ENCODE measurements at regions not wholly inside any gene's neighbourhood (a gene's known extent, or its start where the extent isn't known, plus 50 kb on each side); places are given as distances from the start of the nearest gene placed in this dataset.
A peak's percentile ranks its signal among the peaks of the same experiment; 100 is the strongest.

DNA sequence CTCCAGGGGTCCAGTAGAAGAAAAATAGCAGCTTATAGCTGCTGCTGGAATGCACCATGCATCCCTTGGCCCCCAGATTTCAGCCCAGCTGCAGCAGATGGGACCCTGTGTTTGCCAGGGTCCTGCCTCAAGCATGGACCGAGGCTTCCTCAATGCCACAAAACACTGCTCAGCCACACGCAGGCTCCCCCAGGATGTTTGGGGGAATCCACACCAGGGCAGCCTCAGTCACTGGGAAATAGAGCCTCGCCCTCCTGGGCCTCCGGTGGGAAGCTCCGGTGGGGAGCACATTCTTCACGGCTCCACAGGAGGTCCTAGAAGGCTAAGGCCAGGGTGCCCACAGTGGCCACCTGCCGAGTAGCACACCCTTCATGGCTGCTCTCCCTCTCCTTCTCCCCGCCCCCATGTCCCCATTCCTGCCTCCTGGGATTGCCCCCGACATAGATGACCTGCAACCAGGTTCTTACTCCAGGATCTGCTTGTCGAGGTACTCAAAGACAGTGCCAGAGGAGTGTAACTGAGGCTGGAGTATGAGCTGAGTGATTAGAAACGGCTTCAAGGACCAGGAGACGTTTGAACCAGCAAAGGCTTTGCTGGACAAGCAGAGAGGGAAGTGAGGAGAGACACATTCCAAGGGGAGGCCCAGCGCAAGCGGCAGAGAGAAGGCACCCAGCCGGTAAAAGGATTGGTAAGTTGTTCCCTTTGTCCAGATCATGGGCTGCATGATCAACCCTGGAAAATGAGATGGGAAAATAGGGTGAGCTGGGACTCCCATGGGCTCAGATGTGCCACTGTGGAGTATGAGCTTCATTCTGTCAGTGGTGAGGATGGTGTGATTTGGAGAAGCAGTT, 110.7 kb upstream of the UQCRFS1 start:
- Histone ChIP-seq H3K4me1 (ENCODE audit: control insufficient read depth, insufficient read depth, low read length, poor library complexity, severe bottlenecking) (peaks cover 7% of the 10 kb centered on the region), H3K36me3 (ENCODE audit: control insufficient read depth, insufficient read depth, low read length) (no peaks in the 10 kb centered on the region), H3K4me3 (ENCODE audit: extremely low read depth, insufficient read depth, low read length, poor library complexity, severe bottlenecking) (no peak overlapping the region), H3K9me3 (ENCODE audit: control insufficient read depth, low read length) (no peaks in the 10 kb centered on the region), H3K27ac (ENCODE audit: low read depth, low read length, severe bottlenecking) (no peak overlapping the region)
- WGBS, 2 experiments (ENCODE audit: insufficient coverage in 2 of 2): 89 to 94% methylated on average over 11 to 14 of the region's 15 CpGs

DNA sequence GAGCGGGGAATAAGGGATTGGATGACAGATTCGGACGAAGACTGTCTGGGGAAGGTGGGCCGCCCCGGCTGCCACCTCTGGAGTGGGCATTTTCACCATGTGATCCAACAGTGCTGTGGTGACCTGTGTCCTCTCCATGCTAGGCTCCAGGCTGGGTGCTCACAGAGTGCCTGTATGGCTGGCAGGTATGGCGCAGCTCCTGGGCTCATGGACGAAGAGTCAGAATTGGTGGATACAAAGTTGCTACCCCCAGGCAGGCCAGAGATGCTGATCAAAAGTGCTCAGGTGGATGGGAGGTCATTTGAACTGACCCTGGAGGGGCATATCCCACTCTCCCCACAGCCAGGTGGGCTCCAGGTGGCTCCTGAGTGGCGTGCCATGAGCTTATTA, 111.3 kb upstream of the UQCRFS1 start:
- no peak overlapping the region for H3K27ac ChIP-seq (ENCODE audit: low read depth, low read length, severe bottlenecking)
- WGBS, 2 experiments (ENCODE audit: insufficient coverage in 2 of 2): 90 to 91% methylated on average over 7 of the region's 8 CpGs
- H3K4me1 ChIP-seq (ENCODE audit: control insufficient read depth, insufficient read depth, low read length, poor library complexity, severe bottlenecking): peaks cover 7% of the 10 kb centered on the region
- no peaks in the 10 kb centered on the region for H3K9me3 ChIP-seq (ENCODE audit: control insufficient read depth, low read length)
- no peak overlapping the region for H3K4me3 ChIP-seq (ENCODE audit: extremely low read depth, insufficient read depth, low read length, poor library complexity, severe bottlenecking)
- H3K36me3 ChIP-seq (ENCODE audit: control insufficient read depth, insufficient read depth, low read length): no peaks in the 10 kb centered on the region

DNA sequence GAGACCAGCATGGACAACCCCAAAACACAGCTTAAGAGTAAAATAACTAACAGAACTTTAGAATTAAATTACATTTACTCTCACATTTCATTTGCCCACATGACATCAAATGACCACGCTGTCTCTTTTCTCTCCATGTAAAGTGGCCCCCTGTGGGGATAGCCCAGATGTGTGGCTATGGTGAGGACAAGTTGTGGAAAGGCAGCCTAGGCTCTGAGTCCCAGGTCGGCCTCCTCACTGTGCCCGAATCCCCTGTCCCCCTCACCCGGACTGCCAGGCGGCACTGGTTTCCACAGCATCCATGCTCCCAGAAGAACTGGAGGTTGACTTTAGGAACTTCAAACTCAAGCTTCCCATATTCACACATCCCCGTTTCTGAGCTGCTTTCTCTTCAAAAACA, 111.8 kb upstream of the UQCRFS1 start:
- H3K9me3 ChIP-seq (ENCODE audit: control insufficient read depth, low read length): no peaks in the 10 kb centered on the region
- H3K4me1 ChIP-seq (ENCODE audit: control insufficient read depth, insufficient read depth, low read length, poor library complexity, severe bottlenecking): peaks cover 7% of the 10 kb centered on the region
- H3K27ac ChIP-seq (ENCODE audit: low read depth, low read length, severe bottlenecking): no peak overlapping the region
- H3K36me3 ChIP-seq (ENCODE audit: control insufficient read depth, insufficient read depth, low read length): no peaks in the 10 kb centered on the region
- no peak overlapping the region for H3K4me3 ChIP-seq (ENCODE audit: extremely low read depth, insufficient read depth, low read length, poor library complexity, severe bottlenecking)
- whole genome bisulfite sequencing, 2 experiments (ENCODE audit: insufficient coverage in 2 of 2): 67 to 100% methylated on average over 1 to 3 of the region's 6 CpGs

DNA sequence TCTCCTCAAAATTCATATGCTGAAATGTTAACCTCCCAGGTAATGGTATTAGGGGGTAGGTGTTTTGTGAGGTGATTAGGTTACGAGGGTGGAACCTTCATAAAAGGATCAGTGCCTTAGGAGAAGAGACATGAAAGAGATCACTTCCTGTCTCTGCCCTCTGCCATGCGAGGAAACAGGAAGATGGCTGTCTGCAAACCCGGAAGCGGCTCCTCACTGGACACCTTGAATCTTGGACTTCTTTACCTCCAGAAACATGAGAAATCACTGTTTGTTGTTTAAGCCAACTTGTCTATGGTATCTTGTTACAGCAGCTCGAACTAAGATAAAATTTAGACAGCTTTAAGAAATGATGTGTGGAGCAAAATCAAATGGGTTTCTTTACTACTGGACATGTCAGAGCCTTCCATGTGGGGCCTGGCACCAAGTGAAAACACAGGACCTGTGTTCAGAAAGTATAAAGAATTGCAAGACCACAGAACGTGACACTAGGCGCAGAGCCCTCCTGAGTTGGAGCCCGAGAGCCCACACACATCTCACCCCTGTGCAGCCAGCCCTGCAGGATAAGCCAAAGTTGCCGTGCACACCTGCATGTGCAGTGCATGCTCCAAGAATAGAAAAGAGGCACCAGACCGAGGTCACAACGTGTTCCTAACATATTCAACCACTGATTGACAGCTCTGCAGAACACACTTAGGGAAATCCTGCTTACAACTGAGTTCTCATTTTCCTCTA, 112.5 kb upstream of the UQCRFS1 start:
- Histone ChIP-seq H3K36me3 (ENCODE audit: control insufficient read depth, insufficient read depth, low read length) (no peaks in the 10 kb centered on the region), H3K9me3 (ENCODE audit: control insufficient read depth, low read length) (no peaks in the 10 kb centered on the region), H3K27ac (ENCODE audit: low read depth, low read length, severe bottlenecking) (no peak overlapping the region), H3K4me1 (ENCODE audit: control insufficient read depth, insufficient read depth, low read length, poor library complexity, severe bottlenecking) (peaks cover 7% of the 10 kb centered on the region), H3K4me3 (ENCODE audit: extremely low read depth, insufficient read depth, low read length, poor library complexity, severe bottlenecking) (no peak overlapping the region)
- 79% methylated on average over 8 to 9 of the region's 11 CpGs for WGBS, 2 experiments (ENCODE audit: insufficient coverage in 2 of 2)

DNA sequence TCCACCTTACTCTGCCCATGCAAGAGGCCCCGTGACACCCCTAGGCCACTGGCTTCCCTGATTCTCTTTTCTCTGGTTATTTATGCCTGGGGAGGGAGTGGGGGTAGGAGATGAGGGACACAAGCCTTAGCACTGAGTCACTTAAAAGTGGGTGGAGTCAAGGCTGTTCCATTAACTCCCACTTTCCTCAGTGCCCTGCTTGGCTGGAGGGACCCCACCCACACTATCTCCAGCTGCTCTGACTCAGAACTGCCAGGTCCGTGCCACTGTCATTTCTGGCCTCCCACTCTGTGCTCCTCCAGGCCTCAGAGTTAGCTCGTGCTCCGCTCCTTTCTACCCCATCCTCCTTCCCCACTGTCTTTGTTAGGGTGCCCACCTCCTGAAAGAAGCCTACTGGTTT, 113.4 kb upstream of the UQCRFS1 start:
- H3K4me1 ChIP-seq (ENCODE audit: control insufficient read depth, insufficient read depth, low read length, poor library complexity, severe bottlenecking): peaks cover 7% of the 10 kb centered on the region
- WGBS, 2 experiments (ENCODE audit: insufficient coverage in 2 of 2): 59 to 67% methylated on average over 3 of the region's 4 CpGs
- no peaks in the 10 kb centered on the region for H3K36me3 ChIP-seq (ENCODE audit: control insufficient read depth, insufficient read depth, low read length)
- peak overlapping the region; percentile 29 for H3K27ac ChIP-seq (ENCODE audit: low read depth, low read length, severe bottlenecking)
- H3K4me3 ChIP-seq (ENCODE audit: extremely low read depth, insufficient read depth, low read length, poor library complexity, severe bottlenecking): no peak overlapping the region
- no peaks in the 10 kb centered on the region for H3K9me3 ChIP-seq (ENCODE audit: control insufficient read depth, low read length)

DNA sequence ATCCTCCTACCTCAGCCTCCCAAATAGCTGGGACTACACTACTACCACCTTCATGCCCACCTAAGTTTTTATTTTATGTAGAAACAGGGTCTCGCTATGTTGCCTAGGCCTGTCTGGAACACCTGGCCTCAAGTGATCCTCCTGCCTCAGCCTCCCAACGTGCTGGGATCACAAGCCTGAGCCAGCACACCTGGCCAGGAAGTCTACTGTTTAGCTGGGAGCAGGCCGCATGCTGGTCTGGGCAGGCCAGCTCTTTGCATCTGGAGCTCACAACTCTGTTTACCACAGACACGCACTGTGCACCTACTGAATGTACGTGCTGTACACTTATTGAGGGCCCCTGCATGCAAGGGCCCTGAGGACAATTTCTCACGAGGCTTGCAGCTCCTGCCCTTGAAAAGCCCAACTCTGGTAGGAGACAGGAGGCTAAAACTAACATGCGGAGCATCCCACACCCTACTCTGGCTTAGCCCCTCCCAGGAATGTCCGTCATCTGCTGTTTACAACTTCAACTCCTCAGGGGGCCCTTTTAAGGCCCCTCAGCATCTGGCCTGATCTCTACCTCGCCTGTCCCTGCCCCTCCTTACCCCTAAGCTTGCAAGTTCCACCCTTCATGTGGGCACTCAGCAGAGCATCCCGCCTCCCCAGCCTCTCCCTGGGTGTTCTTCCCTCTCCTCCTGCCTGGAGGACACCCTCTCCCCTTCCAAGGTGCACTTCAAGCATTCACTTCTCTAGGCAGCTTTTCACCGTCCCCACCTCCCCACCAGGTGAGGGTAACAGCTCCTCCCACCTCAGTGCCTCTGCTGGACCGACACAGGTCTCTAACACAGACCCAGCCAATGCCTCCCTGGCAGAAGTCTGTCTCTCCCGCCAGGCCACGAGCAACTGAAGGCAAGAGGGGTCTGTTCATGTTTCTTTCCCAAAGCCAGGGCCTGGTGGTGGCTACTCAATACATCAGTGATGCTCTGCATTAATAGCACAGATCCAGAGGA, 114.2 kb upstream of the UQCRFS1 start:
- Histone ChIP-seq H3K27ac (ENCODE audit: low read depth, low read length, severe bottlenecking) (no peak overlapping the region), H3K36me3 (ENCODE audit: control insufficient read depth, insufficient read depth, low read length) (no peaks in the 10 kb centered on the region), H3K4me3 (ENCODE audit: extremely low read depth, insufficient read depth, low read length, poor library complexity, severe bottlenecking) (no peak overlapping the region), H3K4me1 (ENCODE audit: control insufficient read depth, insufficient read depth, low read length, poor library complexity, severe bottlenecking) (peaks cover 7% of the 10 kb centered on the region), H3K9me3 (ENCODE audit: control insufficient read depth, low read length) (no peaks in the 10 kb centered on the region)
- WGBS, 2 experiments (ENCODE audit: insufficient coverage in 2 of 2): 55 to 68% methylated on average over 12 to 14 of the region's 14 CpGs

DNA sequence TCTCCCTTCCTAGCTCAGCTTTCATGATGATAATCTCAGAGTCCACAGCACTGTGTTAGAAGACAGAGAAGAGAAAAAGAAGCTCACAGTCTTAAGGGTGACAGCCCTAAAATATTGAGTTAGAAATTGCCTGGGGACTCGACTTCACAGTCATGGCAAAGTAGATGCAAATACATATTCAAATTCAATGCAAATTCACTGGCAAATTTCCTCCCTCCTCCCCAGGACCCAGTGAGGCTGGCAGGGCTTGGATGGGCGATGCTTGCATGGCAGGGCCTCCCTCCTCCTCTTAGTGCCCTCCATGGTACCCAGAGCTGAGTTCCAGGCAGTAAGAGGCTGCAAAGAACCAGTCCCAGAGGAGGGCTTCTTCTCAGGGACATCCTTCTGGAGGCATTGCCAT, 115.6 kb upstream of the UQCRFS1 start:
- no peaks in the 10 kb centered on the region for H3K36me3 ChIP-seq (ENCODE audit: control insufficient read depth, insufficient read depth, low read length)
- H3K9me3 ChIP-seq (ENCODE audit: control insufficient read depth, low read length): no peaks in the 10 kb centered on the region
- WGBS, 2 experiments (ENCODE audit: insufficient coverage in 2 of 2): 40 to 80% methylated on average over 1 of the region's 2 CpGs
- no peak overlapping the region for H3K4me3 ChIP-seq (ENCODE audit: extremely low read depth, insufficient read depth, low read length, poor library complexity, severe bottlenecking)
- H3K27ac ChIP-seq (ENCODE audit: low read depth, low read length, severe bottlenecking): no peak overlapping the region
- H3K4me1 ChIP-seq (ENCODE audit: control insufficient read depth, insufficient read depth, low read length, poor library complexity, severe bottlenecking): peaks cover 7% of the 10 kb centered on the region

DNA sequence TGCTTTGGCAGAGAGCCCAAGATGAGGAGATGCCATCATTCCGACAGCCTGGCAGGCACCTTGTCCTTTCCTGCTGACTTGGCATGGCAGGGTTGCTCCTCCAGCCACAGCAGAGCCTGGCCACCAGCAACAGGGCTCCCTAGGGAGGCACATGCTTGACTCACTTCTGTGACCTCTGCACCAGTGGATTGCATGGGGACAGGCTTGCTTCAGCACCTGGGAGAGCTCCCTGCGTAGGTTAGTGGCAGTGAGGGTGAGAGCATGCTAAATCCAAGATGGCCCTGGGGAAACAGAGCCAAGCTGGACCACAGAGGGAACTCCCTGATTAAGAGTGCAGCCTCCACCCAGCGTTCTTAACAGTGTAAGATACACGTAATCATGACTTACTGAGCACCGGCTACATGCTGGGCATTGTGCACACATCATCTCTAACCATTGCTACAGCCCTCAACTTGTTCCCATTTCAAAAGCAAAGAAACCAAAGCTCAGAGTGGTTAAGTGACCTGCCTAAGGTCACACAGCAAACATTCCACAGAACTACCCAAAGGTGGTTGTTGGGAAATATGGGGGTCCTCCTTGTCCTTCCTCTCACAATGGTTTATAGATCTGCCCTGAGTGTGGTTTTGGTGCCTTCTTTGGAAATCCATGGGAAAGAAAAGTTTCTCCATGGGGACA, 116.6 kb upstream of the UQCRFS1 start:
- Histone ChIP-seq H3K36me3 (ENCODE audit: control insufficient read depth, insufficient read depth, low read length) (no peaks in the 10 kb centered on the region), H3K4me3 (ENCODE audit: extremely low read depth, insufficient read depth, low read length, poor library complexity, severe bottlenecking) (no peak overlapping the region), H3K4me1 (ENCODE audit: control insufficient read depth, insufficient read depth, low read length, poor library complexity, severe bottlenecking) (peaks cover 7% of the 10 kb centered on the region), H3K9me3 (ENCODE audit: control insufficient read depth, low read length) (no peaks in the 10 kb centered on the region), H3K27ac (ENCODE audit: low read depth, low read length, severe bottlenecking) (no peak overlapping the region)
- 62 to 73% methylated on average over 5 of the region's 5 CpGs for WGBS, 2 experiments (ENCODE audit: insufficient coverage in 2 of 2)

DNA sequence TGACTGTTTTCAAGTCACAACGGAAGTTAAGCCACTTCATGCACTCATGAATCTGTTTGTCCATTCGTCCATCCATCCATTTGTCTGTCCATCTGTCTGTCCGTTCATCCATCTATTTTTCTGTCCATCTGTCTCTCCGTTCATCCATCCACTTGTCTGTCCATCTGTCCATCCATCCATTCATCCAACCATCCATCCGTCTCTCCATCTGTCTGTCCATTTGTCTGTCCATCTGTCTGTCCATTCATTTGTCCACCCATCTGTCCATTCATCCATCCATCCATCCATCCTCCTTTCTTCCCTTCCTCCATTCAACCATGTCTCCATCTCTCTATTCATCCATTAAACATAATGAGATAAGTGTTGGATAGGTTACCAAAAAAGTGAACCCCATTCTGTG, 123.5 kb upstream of the UQCRFS1 start:
- Histone ChIP-seq H3K4me1 (ENCODE audit: control insufficient read depth, insufficient read depth, low read length, poor library complexity, severe bottlenecking) (no peaks in the 10 kb centered on the region), H3K4me3 (ENCODE audit: extremely low read depth, insufficient read depth, low read length, poor library complexity, severe bottlenecking) (no peak overlapping the region), H3K9me3 (ENCODE audit: control insufficient read depth, low read length) (peaks cover 3% of the 10 kb centered on the region), H3K36me3 (ENCODE audit: control insufficient read depth, insufficient read depth, low read length) (no peaks in the 10 kb centered on the region), H3K27ac (ENCODE audit: low read depth, low read length, severe bottlenecking) (no peak overlapping the region)
- WGBS, 2 experiments (ENCODE audit: insufficient coverage in 2 of 2): 73 to 74% methylated on average over 5 of the region's 5 CpGs

DNA sequence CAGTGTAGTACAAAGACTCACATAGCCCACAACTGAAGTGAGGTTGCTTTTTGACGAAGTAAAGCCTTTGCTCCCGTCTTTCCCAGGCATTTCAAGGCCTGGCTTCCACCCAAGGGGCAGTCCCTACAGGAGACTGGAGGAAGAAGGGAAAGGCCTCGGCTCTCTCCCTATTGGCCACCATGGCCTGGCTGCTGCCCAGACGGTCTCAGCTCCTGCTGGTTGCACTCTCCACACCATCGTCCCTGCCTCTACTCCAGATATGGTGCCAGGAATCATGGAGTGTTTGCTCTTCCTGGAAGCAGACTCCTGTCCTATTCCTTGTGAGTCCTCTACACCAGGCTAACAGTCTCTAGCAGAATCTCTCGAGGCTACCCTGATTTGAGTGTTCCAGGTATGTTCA, 124.1 kb upstream of the UQCRFS1 start:
- H3K4me3 ChIP-seq (ENCODE audit: extremely low read depth, insufficient read depth, low read length, poor library complexity, severe bottlenecking): no peak overlapping the region
- H3K4me1 ChIP-seq (ENCODE audit: control insufficient read depth, insufficient read depth, low read length, poor library complexity, severe bottlenecking): no peaks in the 10 kb centered on the region
- H3K36me3 ChIP-seq (ENCODE audit: control insufficient read depth, insufficient read depth, low read length): no peaks in the 10 kb centered on the region
- no peak overlapping the region for H3K27ac ChIP-seq (ENCODE audit: low read depth, low read length, severe bottlenecking)
- H3K9me3 ChIP-seq (ENCODE audit: control insufficient read depth, low read length): peaks cover 4% of the 10 kb centered on the region
- 64 to 72% methylated on average over 3 to 5 of the region's 6 CpGs for WGBS, 2 experiments (ENCODE audit: insufficient coverage in 2 of 2)
